K562 (cell line): ENCODE measurements at regions not wholly inside any gene's neighbourhood (a gene's known extent, or its start where the extent isn't known, plus 50 kb on each side); places are given as distances from the start of the nearest gene placed in this dataset.

Source experiments
- ATAC-seq: fragments of 200-7000 bp; cut with Tn5 transposase; 3 replicates; pipeline ENCODE4 v1.9.1; 2020; ENCODE audit warnings: moderate library complexity
- BruUV-seq: library from RNA; stranded (reverse); fragments of 400-500 nt; replicated peaks from 2 replicates; lab custom pipeline; 2021; lab: Mats Ljungman, UMichigan
- CTCF ChIA-PET: fragments of 300-600 bp; formaldehyde crosslinking; extraction: SDS; loops from one replicate; lab custom pipeline; 2021; ENCODE audit warnings: low intra/inter-chr PET ratio; lab: Yijun Ruan, JAX
- POLR2A ChIA-PET: fragments of 300-600, 350-650 bp; sonication (Branson Sonifier 250); formaldehyde crosslinking; extraction: SDS; loops from one replicate; lab custom pipeline; 2021; ENCODE audit warnings: antibody characterized with exemption, inconsistent platforms; lab: Yijun Ruan, JAX
- DNase-seq, 4 experiments: peaks; one replicate each; pipeline versions ENCODE4 v3.0.0 to v3.0.0-alpha.2; 2011 to 2018; ENCODE audit warnings: low spot score in 3 of 4, mixed read lengths in 3 of 4; ENCODE audit errors: extremely low read depth in 1 of 4
- FAIRE-seq: peaks from 2 replicates; lab custom pipeline; 2011; peaks lifted over from hg19 to GRCh38; lab: Jason Lieb, UNC
- H2AFZ ChIP-seq: 2 replicates; pipeline ENCODE4 v1.6.0; 2011; ENCODE audit warnings: low read depth, low read length, control low read depth, inconsistent platforms
- H3K27ac ChIP-seq: fragments of 200-600 bp; 3 replicates; pipeline ENCODE4 v1.8.0; 2011; ENCODE audit warnings: low read depth, mild to moderate bottlenecking, control low read depth, inconsistent platforms, low read length, moderate library complexity, mixed read lengths; ENCODE audit errors: extremely low read depth
- H3K27me3 ChIP-seq, 2 experiments: fragments of 300-600 bp in 1 of 2; 2 replicates in 1 of 2; 3 replicates in 1 of 2; pipeline versions ENCODE4 v1.6.0 to v1.8.0; 2011; ENCODE audit warnings: inconsistent platforms in 2 of 2, low read length in 2 of 2, mild to moderate bottlenecking in 1 of 2, mixed read lengths in 1 of 2, moderate library complexity in 1 of 2; ENCODE audit not compliant: control insufficient read depth in 2 of 2, insufficient read depth in 2 of 2
- H3K36me3 ChIP-seq: fragments of 300-600 bp; 3 replicates; pipeline ENCODE4 v1.8.0; 2011; ENCODE audit warnings: mild to moderate bottlenecking, low read length, inconsistent platforms; ENCODE audit not compliant: control insufficient read depth, insufficient read depth
- H3K4me1 ChIP-seq, 2 experiments: fragments of 200-600 bp in 1 of 2; replicated peaks in 1 of 2; 2 replicates in 1 of 2; 3 replicates in 1 of 2; pipeline versions ENCODE4 v1.5.1 to v1.8.0; 2011; ENCODE audit warnings: inconsistent platforms in 2 of 2, low read length in 2 of 2, mild to moderate bottlenecking in 1 of 2, mixed read lengths in 1 of 2, moderate library complexity in 1 of 2; ENCODE audit not compliant: control insufficient read depth in 2 of 2, insufficient read depth in 2 of 2
- H3K4me2 ChIP-seq: 2 replicates; pipeline ENCODE4 v1.6.1; 2011; ENCODE audit warnings: low read length, control low read depth, inconsistent platforms, mixed read lengths; ENCODE audit not compliant: insufficient read depth
- H3K4me3 ChIP-seq: fragments of 200-600 bp; sonication (generic), shearing (Covaris generic); 2 replicates; pipeline ENCODE4 v1.5.1; 2016; ENCODE audit warnings: control low read depth, inconsistent platforms
- H3K79me2 ChIP-seq: fragments of 200-600 bp; 3 replicates; pipeline ENCODE4 v1.8.0; 2011; ENCODE audit warnings: low read length, inconsistent platforms; ENCODE audit not compliant: control insufficient read depth, insufficient read depth
- H3K9ac ChIP-seq, 2 experiments: 2 replicates each; pipeline versions ENCODE4 v1.6.0 to v1.6.1; 2011; ENCODE audit warnings: low read depth in 2 of 2, low read length in 2 of 2, control low read depth in 1 of 2, inconsistent platforms in 1 of 2, mild to moderate bottlenecking in 1 of 2, mixed read lengths in 1 of 2; ENCODE audit not compliant: insufficient read depth in 1 of 2
- H3K9me1 ChIP-seq: one replicate; pipeline ENCODE4 v1.6.0; 2011; ENCODE audit warnings: inconsistent platforms, mild to moderate bottlenecking, low read length, moderate library complexity; ENCODE audit not compliant: control insufficient read depth, insufficient read depth
- H3K9me3 ChIP-seq: replicated peaks from 2 replicates; pipeline ENCODE4 v1.5.1; 2011; ENCODE audit warnings: low read depth, low read length, inconsistent platforms; ENCODE audit not compliant: control insufficient read depth, insufficient read depth
- H4K20me1 ChIP-seq: replicated peaks from 2 replicates; pipeline ENCODE4 v1.6.1; 2011; ENCODE audit warnings: low read length, inconsistent platforms, mixed read lengths; ENCODE audit not compliant: control insufficient read depth, insufficient read depth
- BCLAF1 ChIP-seq, 2 experiments: fragments of 450-650 bp in 1 of 2; IDR thresholded peaks; 2 replicates each; pipeline ENCODE4 v1.6.1; 2011 to 2017; ENCODE audit warnings: low read depth in 2 of 2, antibody characterized with exemption in 1 of 2, borderline replicate concordance in 1 of 2, low read length in 1 of 2, mild to moderate bottlenecking in 1 of 2, mixed read lengths in 1 of 2; ENCODE audit not compliant: control insufficient read depth in 1 of 2
- CHD4 ChIP-seq: fragments of 200-600 bp; sonication (generic); IDR thresholded peaks from 3 replicates; pipeline ENCODE4 v1.6.1; 2012; ENCODE audit warnings: low read depth, mild to moderate bottlenecking, mixed read lengths, low read length, inconsistent platforms; ENCODE audit not compliant: insufficient read depth, insufficient replicate concordance, poor library complexity, severe bottlenecking
- PML ChIP-seq: IDR thresholded peaks from 2 replicates; pipeline ENCODE4 v1.6.1; 2012; ENCODE audit warnings: low read length, inconsistent platforms
- SMC3 ChIP-seq: conservative IDR thresholded peaks from 2 replicates; pipeline ENCODE4 v1.6.1; 2011; ENCODE audit warnings: low read depth, low read length, improper control_type of control experiment; ENCODE audit not compliant: insufficient read depth
- USF2 ChIP-seq: sonication (generic); formaldehyde crosslinking; IDR thresholded peaks from 2 replicates; pipeline ENCODE4 v1.5.0; 2020; ENCODE audit warnings: missing genetic modification reagents
- WGBS: fragments of 100-300 bp; shearing (Covaris generic); methylation state at CpG from one replicate; pipeline ENCODE4 v1.1.6; 2016; ENCODE audit warnings: low coverage, mixed read lengths; ENCODE audit not compliant: insufficient coverage; ENCODE audit errors: missing lambda C conversion rate; 5-methylcytosine and 5-hydroxymethylcytosine counted together
- in situ Hi-C: fragments of 300-500 bp; cut with MboI; formaldehyde crosslinking; loops from 4 replicates; pipeline ENCODE4 v1.15.0; 2018; ENCODE audit warnings: inconsistent platforms, mixed read lengths
- intact Hi-C: fragments of 100-400 bp; cut with micrococcal nuclease; formaldehyde crosslinking; loops from 2 replicates; pipeline ENCODE4 v1.14.2; 2022

GRCh38 chr5:166251786-166252185 lies 2039.7 kb upstream of the WWC1 start:
- ATAC-seq (no peak), DNase-seq (no peak), FAIRE-seq (no peak)
- H3K9me1 ChIP-seq, result no peaks in the 10 kb centered on the region
- no peak for TF ChIP-seq BCLAF1 (IDR thresholded peaks at IDR 0.05; ENCODE audit: borderline replicate concordance in 1 of 2, control insufficient read depth in 1 of 2, low read depth in 2 of 2, low read length in 1 of 2)
- TF ChIP-seq USF2 (CRISPR knock-in tag), result no peak
- TF ChIP-seq PML, result no peak
- TF ChIP-seq SMC3, result no peak
- TF ChIP-seq CHD4, result no peak
- H4K20me1 ChIP-seq, result no peaks in the 10 kb centered on the region
- H2AFZ ChIP-seq, result no peak overlapping the region
- H3K79me2 ChIP-seq, result no peaks in the 10 kb centered on the region
- no peak overlapping the region for H3K4me2 ChIP-seq
- no peak overlapping the region for H3K4me3 ChIP-seq
- 2% methylated on average over 4 of the region's 4 CpGs for WGBS
- no peaks in the 10 kb centered on the region for H3K36me3 ChIP-seq
- no TSS peak for BruUV-seq
- no peak overlapping the region for H3K27ac ChIP-seq
- no peak overlapping the region for H3K9ac ChIP-seq
- CTCF ChIA-PET, result no interaction called here
- no peaks in the 10 kb centered on the region for H3K27me3 ChIP-seq
- intact Hi-C loops (no loop called here), in situ Hi-C loops (no loop called here)
- POLR2A ChIA-PET, result no interaction called here
- no peaks in the 10 kb centered on the region for H3K4me1 ChIP-seq
- 0 out of 2 replicates have a peak, but pooled peaks cover 1% of the 10 kb centered on the region for H3K9me3 ChIP-seq
